Left ventricle myocardium inferior (tissue), 1 donor: ENCODE measurements at regions not wholly inside any gene's neighbourhood (a gene's known extent, or its start where the extent isn't known, plus 50 kb on each side); places are given as distances from the start of the nearest gene placed in this dataset.

ENCODE experiments used
- DNase-seq: peaks from one replicate; pipeline ENCODE4 v3.0.0-alpha.2; 2020
- H3K27ac ChIP-seq: fragments of 200-600 bp; replicated peaks from 2 replicates; pipeline ENCODE4 v1.8.0; 2021
- H3K27me3 ChIP-seq: fragments of 200-600 bp; 2 replicates; pipeline ENCODE4 v1.8.0; 2021; ENCODE audit warnings: low read depth
- H3K36me3 ChIP-seq: fragments of 200-600 bp; 2 replicates; pipeline ENCODE4 v1.8.0; 2021
- H3K4me1 ChIP-seq: fragments of 200-600 bp; 2 replicates; pipeline ENCODE4 v1.8.0; 2021
- H3K4me3 ChIP-seq: fragments of 200-600 bp; 2 replicates; pipeline ENCODE4 v1.8.0; 2021; ENCODE audit warnings: mild to moderate bottlenecking, moderate library complexity
- H3K9me3 ChIP-seq: fragments of 200-600 bp; replicated peaks from 2 replicates; pipeline ENCODE4 v1.8.0; 2021
- intact Hi-C: fragments of 100-400 bp; cut with micrococcal nuclease; formaldehyde crosslinking; loops from one replicate; pipeline ENCODE4 v1.11.0; 2022
- TF ChIP-seq, protein P1 (sequence below): fragments of 200-600 bp; IDR thresholded peaks from 2 replicates; pipeline ENCODE4 v1.8.0; 2021; ENCODE audit warnings: antibody characterized with exemption, mild to moderate bottlenecking, borderline replicate concordance
- donor health status: DM: no; HTN: yes; CAD: no; lungs with severe emphysema.

- no peak for DNase-seq
- no peaks in the 10 kb centered on the region for H3K36me3 ChIP-seq
- no peaks in the 10 kb centered on the region for H3K4me1 ChIP-seq
- H3K27ac ChIP-seq: no peak overlapping the region
- no peak overlapping the region for H3K4me3 ChIP-seq
- H3K27me3 ChIP-seq: no peaks in the 10 kb centered on the region
- TF ChIP-seq, protein P1, sequence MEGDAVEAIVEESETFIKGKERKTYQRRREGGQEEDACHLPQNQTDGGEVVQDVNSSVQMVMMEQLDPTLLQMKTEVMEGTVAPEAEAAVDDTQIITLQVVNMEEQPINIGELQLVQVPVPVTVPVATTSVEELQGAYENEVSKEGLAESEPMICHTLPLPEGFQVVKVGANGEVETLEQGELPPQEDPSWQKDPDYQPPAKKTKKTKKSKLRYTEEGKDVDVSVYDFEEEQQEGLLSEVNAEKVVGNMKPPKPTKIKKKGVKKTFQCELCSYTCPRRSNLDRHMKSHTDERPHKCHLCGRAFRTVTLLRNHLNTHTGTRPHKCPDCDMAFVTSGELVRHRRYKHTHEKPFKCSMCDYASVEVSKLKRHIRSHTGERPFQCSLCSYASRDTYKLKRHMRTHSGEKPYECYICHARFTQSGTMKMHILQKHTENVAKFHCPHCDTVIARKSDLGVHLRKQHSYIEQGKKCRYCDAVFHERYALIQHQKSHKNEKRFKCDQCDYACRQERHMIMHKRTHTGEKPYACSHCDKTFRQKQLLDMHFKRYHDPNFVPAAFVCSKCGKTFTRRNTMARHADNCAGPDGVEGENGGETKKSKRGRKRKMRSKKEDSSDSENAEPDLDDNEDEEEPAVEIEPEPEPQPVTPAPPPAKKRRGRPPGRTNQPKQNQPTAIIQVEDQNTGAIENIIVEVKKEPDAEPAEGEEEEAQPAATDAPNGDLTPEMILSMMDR: no peak
- H3K9me3 ChIP-seq: no peaks in the 10 kb centered on the region
- intact Hi-C loops: no loop called here
Measured at GRCh38 chr3:87358066-87358465, 81.7 kb upstream of the POU1F1 start.

DNA sequence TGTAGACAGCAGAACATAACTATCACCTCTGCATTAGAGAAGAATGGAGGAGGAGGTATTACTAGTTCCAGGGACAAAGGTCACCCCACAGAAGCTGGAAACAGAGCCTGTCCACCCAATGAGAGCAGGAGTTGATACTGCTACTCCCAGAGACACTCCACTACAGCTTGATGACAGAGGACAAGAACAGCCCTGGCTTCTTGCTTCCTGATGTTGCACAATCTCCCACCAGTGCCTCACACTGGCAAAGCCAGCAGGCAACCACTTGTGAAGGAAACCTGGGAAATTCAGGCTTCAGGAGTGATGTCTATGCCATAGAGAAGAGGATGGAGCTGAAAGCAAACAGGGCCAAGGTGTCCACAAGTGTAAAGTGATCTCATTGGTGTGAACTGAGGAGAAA is 78.0 kb upstream of the POU1F1 start:
- Histone ChIP-seq H3K4me1 (no peaks in the 10 kb centered on the region), H3K27ac (no peak overlapping the region), H3K9me3 (no peaks in the 10 kb centered on the region), H3K27me3 (no peaks in the 10 kb centered on the region), H3K36me3 (no peaks in the 10 kb centered on the region), H3K4me3 (no peak overlapping the region)
- intact Hi-C loops: no loop called here
- TF ChIP-seq, protein P1: no peak
- no peak for DNase-seq

DNA sequence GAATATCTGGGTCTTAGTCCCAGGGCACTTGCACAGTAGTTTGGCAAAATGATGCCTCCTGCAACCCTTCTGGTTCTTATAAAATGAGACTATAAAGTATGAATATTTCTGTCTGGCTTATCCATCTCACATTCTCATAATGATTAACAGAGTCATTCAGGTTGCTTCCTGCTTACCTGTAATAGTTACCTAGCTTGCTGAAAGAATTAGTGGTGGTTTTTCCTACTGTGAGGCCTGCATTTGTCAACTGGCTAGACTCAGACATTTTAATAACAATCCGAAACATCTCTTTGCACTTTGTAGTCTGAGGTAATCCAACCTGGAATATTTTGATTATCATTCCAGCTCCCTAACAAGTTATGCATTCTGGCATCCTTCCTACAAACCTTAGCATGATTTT is 75.6 kb upstream of the POU1F1 start:
- DNase-seq: no peak
- Histone ChIP-seq H3K27me3 (no peaks in the 10 kb centered on the region), H3K27ac (no peak overlapping the region), H3K4me1 (no peaks in the 10 kb centered on the region), H3K4me3 (no peak overlapping the region), H3K36me3 (no peaks in the 10 kb centered on the region), H3K9me3 (no peaks in the 10 kb centered on the region)
- TF ChIP-seq, protein P1: no peak
- intact Hi-C loops: no loop called here

GRCh38 chr3:87350367-87351199 is 74.2 kb upstream of the POU1F1 start:
- TF ChIP-seq, protein P1: peak; percentile 93
- no peaks in the 10 kb centered on the region for H3K9me3 ChIP-seq
- H3K36me3 ChIP-seq: no peaks in the 10 kb centered on the region
- no peaks in the 10 kb centered on the region for H3K4me1 ChIP-seq
- intact Hi-C loops: no loop called here
- H3K27me3 ChIP-seq: no peaks in the 10 kb centered on the region
- no peak overlapping the region for H3K27ac ChIP-seq
- no peak overlapping the region for H3K4me3 ChIP-seq
- DNase-seq: no peak

DNA sequence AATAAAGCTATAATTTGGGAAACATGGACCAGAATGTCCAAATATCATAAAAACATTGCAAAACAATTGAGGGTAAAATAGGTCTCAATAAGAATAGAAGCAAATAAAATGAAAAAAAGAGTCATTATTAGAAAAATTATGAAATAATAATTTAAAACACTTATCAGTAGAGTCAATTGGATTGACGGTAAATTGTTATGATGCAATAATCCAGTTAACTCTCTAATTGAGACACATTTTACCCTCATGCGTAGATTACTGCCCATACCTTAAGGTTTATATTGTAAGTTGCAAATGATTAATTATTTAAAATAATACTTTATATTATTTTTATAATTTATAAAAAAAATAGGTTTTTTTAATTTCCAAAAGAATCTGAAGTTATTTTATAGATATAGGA is 73.4 kb upstream of the POU1F1 start:
- H3K4me3 ChIP-seq: no peak overlapping the region
- intact Hi-C loops: no loop called here
- TF ChIP-seq, protein P1: no peak
- no peaks in the 10 kb centered on the region for H3K9me3 ChIP-seq
- no peak for DNase-seq
- H3K27me3 ChIP-seq: no peaks in the 10 kb centered on the region
- H3K36me3 ChIP-seq: no peaks in the 10 kb centered on the region
- no peaks in the 10 kb centered on the region for H3K4me1 ChIP-seq
- H3K27ac ChIP-seq: no peak overlapping the region
